NCI-H526 treated with DMSO at 0.1 percent for 48 hours (cell line): ENCODE measurements at regions not wholly inside any gene's neighbourhood (a gene's known extent, or its start where the extent isn't known, plus 50 kb on each side); places are given as distances from the start of the nearest gene placed in this dataset.

ENCODE experiments used
- DNase-seq: peaks from one replicate; lab custom pipeline; 2025; lab: John Stamatoyannopoulos, UW

DNA sequence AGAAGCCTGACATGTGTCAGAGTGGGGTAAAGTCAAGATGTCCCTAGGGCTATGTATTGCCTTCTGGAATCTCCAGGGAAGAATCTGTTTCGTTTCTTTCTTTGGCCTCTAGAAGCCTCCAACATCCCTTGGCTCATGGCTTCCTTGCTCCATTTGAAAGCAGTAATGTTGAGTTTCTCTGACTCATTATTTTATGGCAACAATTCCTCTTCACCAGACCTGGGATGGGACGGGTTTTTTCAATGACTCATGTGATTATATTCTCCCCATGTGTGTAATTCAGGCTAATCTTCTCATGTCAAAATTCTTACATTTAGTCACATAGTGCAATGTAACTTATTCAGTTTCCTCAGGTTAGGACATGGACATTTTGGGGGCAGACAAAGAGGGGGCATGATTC lies 1038.6 kb downstream of the CBLN2 start:
- DNase-seq = no peak

DNA sequence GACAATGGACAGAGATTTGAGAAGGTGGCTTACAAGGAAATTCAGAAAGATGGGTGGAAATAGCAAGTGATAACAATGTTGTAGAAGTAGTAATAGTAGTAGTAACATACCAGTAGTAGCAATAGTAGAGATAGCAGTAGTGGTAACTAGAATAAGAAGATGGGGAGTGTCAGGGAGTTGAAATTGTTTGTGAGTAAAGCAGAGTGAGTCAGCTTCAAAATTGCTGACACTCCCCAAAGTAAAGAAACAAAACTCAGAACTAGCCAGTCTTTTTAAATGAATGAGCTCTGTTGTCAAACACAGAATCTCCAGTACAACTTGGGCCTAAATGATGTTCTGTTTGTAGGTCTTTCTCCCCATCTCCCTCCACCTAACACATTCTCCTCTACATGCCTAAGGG lies 1040.9 kb downstream of the CBLN2 start:
- no peak for DNase-seq

DNA sequence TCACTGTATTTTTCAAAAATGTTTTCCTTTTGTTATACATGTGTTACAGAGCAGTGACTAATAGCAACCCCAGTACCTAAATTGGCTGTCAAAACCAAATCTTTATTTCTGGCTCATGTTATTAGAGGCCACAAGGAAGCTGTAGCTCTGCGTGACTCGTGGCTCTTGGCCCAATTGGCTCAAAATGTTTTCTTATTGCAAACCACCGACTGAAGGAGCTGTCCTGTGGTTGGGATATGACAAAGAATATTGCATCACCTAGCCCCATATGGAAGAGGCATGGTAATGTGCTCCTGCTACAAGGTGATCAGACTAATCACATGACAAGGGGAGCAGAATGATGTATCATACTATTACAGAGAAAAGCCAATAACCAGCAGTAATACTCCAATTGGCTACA lies 1058.5 kb downstream of the CBLN2 start:
- DNase-seq = no peak

DNA sequence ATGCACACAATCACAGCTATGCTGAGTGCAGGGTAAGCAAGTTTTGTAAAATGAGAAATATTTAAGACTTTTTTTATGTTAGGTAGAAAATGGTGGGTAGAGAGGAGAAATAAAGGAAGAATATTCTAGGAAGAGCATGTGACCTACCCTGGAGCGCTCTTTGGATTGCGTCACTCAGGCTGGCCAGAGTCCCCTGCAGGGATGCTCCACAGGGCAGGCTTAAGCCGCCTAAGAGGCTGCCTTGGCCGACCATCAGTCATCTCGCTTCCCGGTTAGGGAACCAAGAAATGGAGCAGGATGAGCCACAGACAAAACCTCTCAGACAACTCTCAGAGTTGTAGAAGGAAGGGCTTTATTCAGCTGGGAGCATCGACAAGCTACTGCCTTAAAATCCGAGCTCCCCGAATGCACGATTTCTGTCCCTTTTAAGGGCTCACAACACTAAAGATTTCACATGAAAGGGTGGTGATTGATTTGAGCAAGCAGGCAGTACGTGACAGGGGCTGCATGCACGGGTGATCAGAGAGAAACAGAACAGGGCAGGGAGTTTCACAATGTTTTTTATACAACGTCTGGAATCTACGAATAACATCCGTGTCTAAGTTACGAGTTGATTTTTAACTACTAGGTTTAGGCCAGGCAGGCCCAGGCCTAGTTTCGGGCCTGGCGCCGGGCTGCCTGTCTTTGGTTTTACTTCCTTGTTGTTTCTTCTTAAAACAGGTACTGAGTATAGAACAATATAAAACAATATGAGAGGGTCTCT lies 1072.0 kb downstream of the CBLN2 start:
- DNase-seq = no peak

DNA sequence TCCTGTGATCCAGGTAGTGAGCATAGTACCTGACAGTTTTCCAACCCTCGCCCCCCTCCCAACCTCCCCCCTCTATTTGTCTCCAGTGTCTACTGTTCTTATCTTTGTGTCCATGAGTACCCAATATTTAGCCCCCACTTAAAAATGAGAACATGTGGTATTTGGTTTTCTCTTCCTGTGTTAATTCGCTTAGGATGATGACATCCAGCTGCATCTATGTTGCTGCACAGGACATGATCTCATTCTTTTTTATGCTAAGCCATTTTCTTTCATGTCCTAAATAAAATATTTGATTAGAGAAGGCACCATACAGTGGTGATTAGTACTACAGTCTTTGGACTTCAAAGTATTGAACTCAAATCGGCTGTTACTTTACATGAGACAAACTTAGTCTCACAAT lies 1087.9 kb downstream of the CBLN2 start:
- no peak for DNase-seq

DNA sequence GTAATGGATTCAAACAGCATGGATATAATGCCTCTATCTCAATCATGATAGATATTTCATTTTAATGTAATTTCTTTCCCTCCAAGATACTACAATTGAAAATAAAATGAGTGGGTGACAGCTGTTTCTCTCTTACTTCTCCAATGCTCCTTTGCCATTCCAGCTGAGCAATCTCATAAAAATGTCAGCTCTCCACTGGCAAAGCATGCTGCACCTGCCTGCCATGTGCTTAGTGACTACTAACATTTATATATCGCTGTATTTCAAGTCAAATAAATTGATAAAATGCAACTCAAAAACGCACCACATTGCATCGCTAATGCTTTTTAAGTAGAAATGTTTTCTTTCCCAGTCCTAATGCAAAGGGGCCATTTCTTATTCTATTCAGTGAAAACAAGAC lies 1093.9 kb downstream of the CBLN2 start:
- DNase-seq = no peak

DNA sequence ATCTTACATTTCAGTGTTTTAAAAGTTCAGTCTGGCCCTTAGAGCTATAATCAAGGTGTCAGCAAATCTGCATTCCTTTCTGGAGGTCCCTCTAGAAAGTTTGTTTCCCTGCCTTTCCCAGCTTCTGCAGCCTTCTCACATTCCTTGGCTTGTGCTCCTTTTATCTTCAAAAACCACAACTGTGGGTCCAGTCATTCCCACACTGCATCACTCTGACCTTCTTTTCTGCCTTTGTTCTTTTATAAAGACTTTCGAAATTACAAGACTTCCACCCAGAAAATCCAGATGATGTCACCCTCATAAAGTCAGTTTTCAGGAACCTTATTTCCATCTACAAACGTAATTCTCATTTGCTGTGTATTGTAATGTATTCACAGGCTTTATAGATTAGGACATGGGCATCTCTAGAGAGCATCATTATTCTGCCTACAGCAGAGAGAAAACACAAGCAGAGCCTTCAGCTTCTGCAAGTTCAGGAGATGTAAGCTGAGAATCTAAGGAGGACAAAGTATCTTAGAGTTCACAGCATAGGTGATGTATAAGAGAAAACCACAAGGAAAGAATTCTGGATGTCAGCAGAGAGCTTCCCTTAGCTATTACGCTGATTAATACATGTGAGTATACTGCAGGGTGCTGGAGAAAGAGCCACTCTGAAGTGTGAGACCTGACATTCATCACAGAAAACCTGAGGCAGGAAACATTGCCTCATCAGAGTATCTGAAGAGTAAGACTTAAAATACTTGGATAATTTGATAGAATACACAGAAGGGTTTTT lies 1100.2 kb downstream of the CBLN2 start:
- no peak for DNase-seq

DNA sequence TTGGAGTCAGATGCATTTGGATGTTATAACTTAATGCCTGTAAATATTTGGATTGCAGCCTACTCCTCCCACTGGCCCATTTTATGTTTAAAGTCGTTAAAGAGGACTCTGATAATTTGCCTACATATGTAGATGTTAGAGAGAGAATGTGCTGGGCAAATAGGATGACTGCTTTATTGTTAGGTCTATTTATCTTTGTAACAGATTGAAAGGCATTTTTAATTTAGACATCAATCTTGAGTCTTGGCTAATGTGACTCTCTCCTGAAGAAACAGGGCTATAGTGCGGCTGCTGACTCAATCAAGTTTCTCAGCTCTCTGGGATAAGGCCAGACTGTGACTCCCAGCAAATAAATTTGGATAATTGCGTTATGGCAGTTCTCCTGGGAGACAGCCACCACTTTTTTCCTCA lies 1101.4 kb downstream of the CBLN2 start:
- peak; percentile 35 for DNase-seq

DNA sequence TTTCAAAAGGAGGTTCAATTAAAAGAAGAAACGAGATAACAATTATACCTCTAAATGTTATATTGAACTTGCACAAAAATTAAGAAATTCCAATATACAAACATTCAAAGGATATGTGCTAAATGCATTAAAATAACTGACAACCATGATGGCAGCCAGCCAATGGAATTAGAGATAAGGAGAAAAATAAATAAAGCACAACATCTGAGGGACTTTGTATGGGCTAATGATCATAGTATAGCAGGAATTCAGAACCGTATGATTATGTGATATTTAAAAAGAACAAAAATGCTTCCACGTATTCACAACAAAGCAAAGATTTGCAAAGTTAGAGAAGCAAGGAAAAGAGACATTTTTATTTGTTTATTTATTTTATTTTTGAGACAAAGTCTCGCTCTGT lies 1103.0 kb downstream of the CBLN2 start:
- DNase-seq = no peak

DNA sequence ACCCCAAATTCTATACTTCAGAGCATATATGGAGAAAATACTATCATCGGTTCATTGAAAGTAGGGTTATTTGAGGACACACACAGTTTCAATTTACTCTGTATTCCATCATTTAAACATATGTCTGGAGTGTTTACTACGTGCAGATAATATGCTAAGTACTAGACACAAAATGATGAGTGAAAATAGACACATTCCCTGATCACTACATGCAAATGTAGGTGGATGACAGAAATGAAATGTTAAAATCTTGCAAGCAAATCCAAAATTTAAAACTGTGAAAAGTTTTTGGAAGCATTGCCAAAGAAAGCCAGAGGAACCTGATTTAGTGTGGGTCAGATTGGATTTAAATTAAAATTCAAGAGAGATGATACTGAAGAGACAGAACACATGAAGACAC lies 1106.6 kb downstream of the CBLN2 start:
- no peak for DNase-seq

DNA sequence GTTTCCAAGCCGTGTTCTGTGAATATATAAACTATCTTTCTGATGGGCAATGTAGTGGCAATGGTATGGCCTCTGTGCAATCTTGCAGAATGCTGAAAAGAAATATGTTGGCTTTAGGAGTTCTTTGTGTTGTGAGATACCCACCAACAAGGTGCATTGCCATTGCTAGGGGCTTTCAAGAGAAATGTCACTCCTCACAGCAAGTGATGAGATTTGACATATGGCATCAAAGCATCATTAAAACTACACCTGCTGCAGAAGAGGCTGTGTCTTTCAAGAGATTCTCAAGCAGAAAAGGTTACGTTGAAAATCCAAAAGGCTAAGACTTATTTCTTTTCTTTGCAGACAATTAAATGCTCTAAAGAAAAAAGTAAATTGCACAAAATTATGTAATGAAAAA lies 1110.8 kb downstream of the CBLN2 start:
- no peak for DNase-seq

DNA sequence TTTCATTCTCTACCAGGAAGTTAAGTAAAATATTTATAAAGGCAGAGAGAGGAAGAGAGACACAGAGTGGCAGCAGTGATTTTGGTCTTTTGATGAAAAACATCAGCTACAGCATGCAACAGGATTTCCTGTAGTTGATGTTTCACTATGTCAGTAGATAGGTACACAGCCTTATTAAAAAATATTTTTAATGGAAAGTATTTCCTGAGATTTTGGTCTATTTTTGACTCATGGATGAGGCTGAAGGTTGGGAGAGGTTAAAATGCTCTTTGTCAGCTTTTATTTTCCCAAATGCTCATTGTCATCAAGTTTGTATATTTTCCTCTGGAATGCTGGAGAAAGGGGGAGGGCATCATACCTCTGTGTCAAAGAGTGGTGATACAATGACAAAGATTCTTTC lies 1112.5 kb downstream of the CBLN2 start:
- DNase-seq = no peak

DNA sequence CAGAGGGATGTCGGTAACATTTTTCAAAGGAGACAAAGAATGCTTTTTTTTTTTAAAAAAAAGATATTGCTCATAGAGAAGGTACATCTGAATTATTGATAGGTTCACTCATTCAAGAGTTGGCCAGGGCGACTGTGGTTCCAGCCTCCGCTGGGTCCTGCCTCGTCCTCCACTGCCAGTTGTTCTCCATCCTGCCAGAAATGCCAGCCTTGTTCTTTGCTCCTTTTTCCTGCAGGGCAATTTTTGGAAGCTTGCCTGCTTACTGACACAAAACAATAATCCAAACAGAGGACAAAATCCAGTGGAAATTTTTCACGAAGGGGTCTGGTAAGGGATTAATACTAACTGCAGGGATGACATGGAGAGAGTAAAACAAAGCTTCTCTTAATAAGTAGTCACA lies 1113.0 kb downstream of the CBLN2 start:
- no peak for DNase-seq

DNA sequence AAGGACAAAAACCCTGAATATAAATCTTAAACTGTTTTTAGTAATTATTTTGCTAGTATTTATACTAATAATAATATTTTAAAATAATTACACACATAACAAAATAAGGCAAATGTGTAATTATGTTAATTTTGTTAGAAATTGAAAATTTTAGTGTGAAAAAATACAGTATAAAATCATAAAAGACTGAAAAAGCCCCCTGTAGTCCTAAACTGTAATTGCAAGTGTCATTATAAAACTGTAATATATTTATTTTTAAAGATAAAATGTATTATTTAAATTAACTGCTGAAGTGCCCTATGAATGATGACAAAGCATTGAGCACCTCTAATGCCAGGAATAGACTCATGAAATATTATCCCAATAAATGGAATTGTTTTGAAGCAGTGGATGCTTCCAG lies 1117.7 kb downstream of the CBLN2 start:
- no peak for DNase-seq

DNA sequence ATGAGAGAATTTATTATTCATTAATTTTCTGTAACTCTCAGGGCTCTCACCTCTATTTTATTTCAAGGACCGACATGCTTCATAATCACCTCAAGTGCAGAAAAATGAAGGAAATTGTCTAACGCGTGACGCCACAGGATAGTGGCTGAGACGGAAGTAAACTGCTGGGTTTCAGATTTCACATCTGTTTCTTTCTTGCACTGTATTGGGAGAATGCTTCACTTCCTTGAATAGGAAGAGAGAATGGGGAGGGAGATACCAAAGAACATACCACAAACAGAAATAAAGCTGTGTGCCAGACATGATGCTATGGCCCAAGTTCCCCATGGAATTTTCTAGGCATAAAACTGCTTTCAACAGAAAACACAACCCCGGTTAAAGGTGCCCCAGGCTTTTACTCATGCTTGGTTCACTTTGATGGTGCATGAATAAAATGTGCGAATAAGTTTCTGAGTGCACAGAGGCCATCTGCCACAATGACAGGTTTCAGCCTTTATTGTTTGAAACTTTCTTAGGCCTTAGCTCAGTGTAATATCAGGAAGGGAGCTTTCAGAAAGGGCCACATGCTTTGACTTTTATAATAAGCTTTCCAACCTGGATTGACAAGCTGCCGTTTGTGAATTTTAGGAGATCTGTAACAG lies 1116.4 kb downstream of the SOCS6 start:
- DNase-seq = no peak

DNA sequence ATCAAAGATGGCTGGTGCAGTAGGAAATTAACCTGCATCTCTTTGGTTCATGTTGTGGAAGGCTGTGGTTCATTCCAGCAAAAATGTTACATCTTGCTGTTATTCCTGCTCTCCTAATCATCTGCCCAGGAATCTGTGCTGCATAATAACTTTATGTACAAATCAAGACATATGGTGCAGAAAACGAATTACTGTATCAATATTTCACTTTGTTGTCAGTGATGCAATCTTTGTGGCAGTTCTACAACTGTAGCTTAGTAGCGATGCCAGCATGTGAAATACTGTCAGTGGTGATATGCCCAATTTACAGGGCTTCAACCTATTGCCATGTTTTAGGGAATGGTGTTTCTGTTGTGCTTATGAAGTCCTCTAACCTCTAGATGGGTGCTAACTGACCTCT lies 1114.7 kb downstream of the SOCS6 start:
- DNase-seq = no peak

DNA sequence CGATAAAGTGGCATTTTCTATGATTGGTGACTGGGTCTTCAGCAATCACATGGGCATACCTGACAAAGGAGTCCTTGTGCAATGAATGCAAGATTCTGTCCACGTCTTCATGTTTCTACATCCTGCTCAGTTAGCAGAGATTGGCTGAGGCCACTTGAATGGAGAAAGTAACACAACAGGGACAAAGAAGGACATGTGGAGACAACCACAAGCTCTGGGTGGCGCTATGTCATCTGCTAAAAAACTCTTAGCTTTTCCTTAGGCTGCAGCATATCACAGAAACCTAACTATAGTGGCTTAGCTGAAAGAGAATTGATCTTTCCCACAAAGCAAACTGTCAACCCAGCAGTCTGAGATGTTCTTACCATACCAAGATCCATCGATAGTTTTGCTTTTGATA lies 1109.7 kb downstream of the SOCS6 start:
- DNase-seq = peak; percentile 12

DNA sequence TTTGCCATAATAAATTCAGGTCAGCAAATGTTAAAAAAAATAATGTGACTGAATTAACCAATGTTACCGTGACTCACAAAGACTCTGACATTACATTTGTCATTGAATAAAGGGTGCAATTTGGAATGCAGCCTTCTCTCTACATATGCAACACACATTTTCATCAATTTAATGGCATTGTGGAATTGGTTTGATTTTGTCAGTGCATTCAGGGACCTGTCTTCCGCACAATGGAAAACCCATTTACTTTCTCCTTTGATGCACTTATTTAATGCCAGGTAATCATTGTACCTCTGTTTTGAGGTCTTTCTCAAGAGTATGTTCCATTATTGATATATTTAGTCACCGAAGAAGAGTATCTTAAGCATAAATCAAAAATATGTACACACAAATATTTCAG lies 1099.3 kb downstream of the SOCS6 start:
- DNase-seq = no peak

DNA sequence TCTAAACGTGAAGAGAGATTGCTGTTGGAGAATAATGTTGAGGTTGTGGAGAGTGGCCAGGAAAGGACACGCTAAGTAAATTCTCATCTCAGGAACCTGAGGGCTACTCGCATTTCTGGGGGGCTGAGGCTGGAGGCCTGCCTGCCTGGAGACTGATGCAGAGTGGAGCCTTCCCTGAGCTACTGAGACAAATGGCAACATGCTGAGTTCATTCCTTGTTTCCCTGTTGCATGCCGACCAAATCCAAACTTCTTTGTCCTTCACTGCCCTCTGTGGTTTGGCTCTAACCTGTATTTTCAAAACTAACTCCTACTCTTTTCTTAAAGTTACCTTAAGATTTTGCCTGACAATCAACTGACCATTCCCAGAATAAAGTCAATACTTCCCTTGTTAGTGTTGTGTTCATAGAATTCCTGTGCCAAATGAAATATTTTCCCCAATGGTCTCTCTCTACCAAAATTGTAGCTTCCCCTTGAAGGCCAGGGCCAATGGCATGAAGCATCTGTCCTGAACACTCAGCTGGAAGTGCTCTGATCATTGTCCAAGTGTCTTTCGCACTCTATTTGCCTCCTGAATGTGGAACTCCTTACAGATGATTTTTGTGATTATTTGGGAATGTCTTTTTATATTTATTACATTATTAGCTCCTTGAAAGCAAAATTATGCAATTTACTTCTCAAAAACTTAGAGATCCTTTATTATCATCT lies 1085.6 kb downstream of the SOCS6 start:
- no peak for DNase-seq

DNA sequence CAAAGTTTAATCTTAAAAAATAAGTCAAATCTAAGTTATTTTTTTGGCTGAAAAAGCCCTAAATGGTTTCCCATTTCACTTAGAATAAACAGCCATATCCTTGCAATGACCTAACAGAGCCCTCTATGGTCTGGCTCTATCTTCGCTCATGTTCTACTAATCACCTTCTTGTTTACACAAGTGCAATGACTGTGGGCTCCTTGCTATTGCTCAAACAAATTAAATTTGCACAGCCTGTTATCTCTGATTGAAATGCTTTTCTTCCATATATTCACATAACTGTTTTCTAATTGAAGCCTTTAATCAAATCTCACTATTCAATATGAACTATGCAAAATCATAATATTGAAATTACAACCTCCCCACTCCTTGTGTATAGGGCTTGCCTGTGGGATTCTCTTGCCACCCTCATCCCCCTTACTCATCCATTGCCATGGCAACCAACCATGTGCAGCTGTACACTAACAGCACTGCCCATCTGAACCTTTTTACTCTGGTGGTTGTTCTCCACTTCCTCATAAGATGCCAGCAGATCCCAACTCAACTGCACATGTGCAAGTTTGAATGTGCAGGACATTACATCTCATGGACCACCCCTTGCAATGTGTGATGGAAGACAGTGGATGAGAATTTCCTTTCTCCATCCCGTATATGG lies 1083.2 kb downstream of the SOCS6 start:
- DNase-seq = no peak

DNA sequence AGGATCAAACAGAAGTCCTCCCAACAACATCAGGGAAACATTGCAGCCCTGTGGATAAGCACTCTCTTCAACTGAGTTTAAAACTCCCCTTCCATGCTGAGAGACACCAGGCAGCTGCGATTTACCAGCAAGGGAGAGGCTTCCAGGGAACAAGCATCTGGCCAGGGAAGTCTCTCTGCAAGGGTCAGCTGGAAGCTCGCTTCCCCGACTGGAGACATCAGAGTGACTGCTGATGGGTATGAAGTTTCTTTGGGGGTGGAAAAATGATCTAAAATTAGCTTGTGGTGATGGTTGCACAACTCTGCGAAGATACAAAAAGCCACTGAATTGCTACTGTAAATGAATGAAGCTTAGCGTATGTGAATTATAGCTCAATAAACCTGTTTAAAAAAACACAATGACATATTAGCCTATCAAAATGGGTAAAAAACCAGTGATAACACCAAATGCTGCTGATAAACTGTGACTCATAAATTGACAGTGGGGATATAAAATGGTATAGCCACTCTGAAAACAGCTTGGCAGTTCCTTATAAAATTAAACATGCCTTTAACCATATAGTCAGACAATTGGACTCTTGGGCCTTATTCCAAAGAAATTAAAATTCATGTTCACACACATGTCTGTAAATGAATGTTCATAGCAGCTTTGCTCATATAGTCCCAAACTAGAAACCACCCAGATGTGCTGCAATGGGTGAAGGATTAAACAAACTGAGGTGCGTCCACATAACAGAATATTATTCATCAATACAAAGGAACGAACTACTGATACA lies 1082.0 kb downstream of the SOCS6 start:
- DNase-seq = no peak
